Heart left ventricle (tissue), 13 donors: ENCODE measurements at regions not wholly inside any gene's neighbourhood (a gene's known extent, or its start where the extent isn't known, plus 50 kb on each side); places are given as distances from the start of the nearest gene placed in this dataset.

Experiments
- CTCF ChIP-seq, 12 donors: fragments of 200-600 bp; sonication (generic) in 4 of 12; IDR thresholded peaks; one replicate each; pipeline versions ENCODE4 v1.5.0 to v1.8.0; 2018 to 2022; ENCODE audit warnings: antibody characterized with exemption in 12 of 12, mild to moderate bottlenecking in 5 of 12
- POLR2A ChIP-seq, 2 donors: fragments of 450-650 bp; IDR thresholded peaks; one replicate each; pipeline ENCODE4 v1.6.1; 2017; ENCODE audit warnings: antibody characterized with exemption in 2 of 2, mild to moderate bottlenecking in 2 of 2, moderate library complexity in 2 of 2
- donor health status: ischemic (EF 13 %, LVEDD 7.1; RV severe dilation, severe dysfunction).
- donor health status: DM: no; HTN: yes; CAD: no.
- donor health status: DM: no; HTN: no; CAD: no.
- donor health status: ischemic (EF 25% LVEDD 6.9; RV normal size, moderate dysfunction).
- donor health status: ischemic (EF 25% LVEDD 5.7; RV mildly dilated, moderate dysfunction).
- donor health status: ischemic (EF 35%, LVEDD 5.7; RV mildly dilated, moderate dysfunction).
- donor health status: nonischemic (EF 11% LVEDD 7.7; RV severe dilation, severe dysfunction).
- donor health status: DM: yes; HTN: yes; CAD: no.
- donor health status: PGD.
- donor health status: ischemic (EF 29% LVEDD 5.4; RV normal size, mild dysfunction).
- donor health status: nonischemic (EF 23%, LVEDD 6.1; RV moderate dilation, normal function).

- TF ChIP-seq POLR2A (IDR thresholded peaks at IDR 0.05) (no peak), CTCF (IDR thresholded peaks at IDR 0.05) (no peak)
Observed at GRCh38 chr2:183541766-183542165, 417.5 kb downstream of the NUP35 start.
